ENCODE measurements at regions not wholly inside any gene's neighbourhood (a gene's known extent, or its start where the extent isn't known, plus 50 kb on each side); places are given as distances from the start of the nearest gene placed in this dataset.

- H3K27ac ChIP-seq: no peak overlapping the region
- H3K4me3 ChIP-seq: no peak overlapping the region
- no peak for TF ChIP-seq FOXP2 (optimal IDR thresholded peaks at IDR 0.05; ENCODE audit: control extremely low read depth, extremely low read length, insufficient read depth)
- H3K9me3 ChIP-seq (ENCODE audit: low read depth, low read length): no peaks in the 10 kb centered on the region
- no peaks in the 10 kb centered on the region for H3K36me3 ChIP-seq (ENCODE audit: insufficient read depth, low read length)
- no peak overlapping the region for H3K9ac ChIP-seq (ENCODE audit: insufficient read length)
- no peak for DNase-seq (ENCODE audit: low read depth, low spot score)
These were observed 88.5 kb downstream of the LINGO1 start for GRCh38 chr15:77544162-77544561.

DNA sequence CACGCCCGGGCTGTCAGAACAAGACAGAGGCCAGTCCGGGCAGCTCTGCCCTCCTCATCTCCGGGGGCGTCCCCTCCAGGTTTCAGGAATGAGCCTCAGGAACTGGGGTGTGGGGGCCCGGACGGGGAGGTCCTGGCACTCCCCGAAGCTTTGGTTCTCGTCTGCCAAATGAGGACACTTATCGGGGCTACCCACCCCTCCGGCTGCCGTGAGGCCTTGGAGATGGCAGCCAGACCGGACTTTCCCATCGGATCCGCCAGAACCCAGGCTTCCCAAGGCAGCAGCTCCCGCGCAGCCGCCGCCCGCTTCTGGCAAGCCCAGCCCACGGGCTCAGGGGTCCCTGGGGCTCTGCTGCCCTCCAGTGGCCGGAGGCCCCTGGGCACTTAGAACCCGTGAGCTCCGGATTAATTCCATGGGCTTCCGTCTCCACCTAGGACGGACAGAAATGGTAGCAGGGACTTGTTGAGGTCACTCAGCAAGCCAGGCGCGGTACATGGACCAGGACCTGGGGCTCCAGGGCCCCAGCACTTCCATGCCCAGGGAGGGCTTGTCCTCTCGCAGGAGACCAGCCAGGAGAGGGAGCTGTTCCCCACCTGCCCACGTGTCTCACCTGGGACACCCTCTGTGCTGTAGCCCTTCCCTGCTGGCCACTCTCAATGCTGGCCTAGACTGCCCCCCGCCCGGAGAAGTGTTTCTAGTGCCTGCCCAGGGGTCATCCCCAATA lies 89.4 kb downstream of the LINGO1 start:
- no peak for DNase-seq (ENCODE audit: low read depth, low spot score)
- H3K9ac ChIP-seq (ENCODE audit: insufficient read length): peak overlapping the region; percentile 36
- peak overlapping the region; percentile 66 for H3K4me3 ChIP-seq
- TF ChIP-seq POLR2AphosphoS5 (IDR thresholded peaks at IDR 0.05; ENCODE audit: borderline replicate concordance, low read depth, low read length) (no peak), FOXP2 (optimal IDR thresholded peaks at IDR 0.05; ENCODE audit: control extremely low read depth, extremely low read length, insufficient read depth) (no peak)
- no peaks in the 10 kb centered on the region for H3K9me3 ChIP-seq (ENCODE audit: low read depth, low read length)
- no peaks in the 10 kb centered on the region for H3K36me3 ChIP-seq (ENCODE audit: insufficient read depth, low read length)
- no peak overlapping the region for H3K27ac ChIP-seq

DNA sequence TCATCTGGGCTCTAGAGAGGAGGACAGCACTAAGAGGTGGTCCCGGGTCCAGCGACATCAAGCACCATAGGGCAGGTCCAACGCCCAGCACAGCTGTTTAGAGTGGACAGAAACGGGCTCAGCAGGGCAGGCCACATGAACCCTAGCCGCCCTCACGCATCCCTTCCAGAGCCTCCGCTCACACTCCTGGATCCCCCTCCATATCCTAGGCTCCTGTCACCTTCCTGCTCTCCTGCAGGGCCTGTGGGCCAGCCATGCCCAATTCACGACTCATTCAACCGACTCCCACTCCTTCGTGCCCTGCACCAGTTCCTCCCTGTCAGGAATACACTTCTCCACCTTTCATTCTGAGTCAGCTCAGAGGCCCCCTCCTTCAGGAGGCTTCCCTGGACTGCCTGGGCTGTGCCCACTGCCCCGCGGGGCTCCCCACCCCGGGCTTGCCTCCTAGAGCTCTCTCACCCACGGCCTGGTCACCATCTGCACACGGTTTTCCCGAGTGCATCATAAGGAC lies 90.2 kb downstream of the LINGO1 start:
- DNase-seq (ENCODE audit: low read depth, low spot score): no peak
- TF ChIP-seq EZH2 (IDR thresholded peaks at IDR 0.05): no peak
- TF ChIP-seq FOXP2 (optimal IDR thresholded peaks at IDR 0.05; ENCODE audit: control extremely low read depth, extremely low read length, insufficient read depth): no peak
- no peak for TF ChIP-seq POLR2AphosphoS5 (IDR thresholded peaks at IDR 0.05; ENCODE audit: borderline replicate concordance, low read depth, low read length)
- Histone ChIP-seq H3K9ac (ENCODE audit: insufficient read length) (no peak overlapping the region), H3K36me3 (ENCODE audit: insufficient read depth, low read length) (no peaks in the 10 kb centered on the region), H3K27ac (no peak overlapping the region), H3K4me3 (0 out of 2 replicates have a peak overlapping the region, but pooled peaks have one; percentile 66), H3K9me3 (ENCODE audit: low read depth, low read length) (no peaks in the 10 kb centered on the region)

GRCh38 chr15:77541421-77542181 lies 91.1 kb downstream of the LINGO1 start:
- H3K9ac ChIP-seq (ENCODE audit: insufficient read length): no peak overlapping the region
- TF ChIP-seq EZH2 (IDR thresholded peaks at IDR 0.05) (no peak), POLR2AphosphoS5 (IDR thresholded peaks at IDR 0.05; ENCODE audit: borderline replicate concordance, low read depth, low read length) (no peak), FOXP2 (optimal IDR thresholded peaks at IDR 0.05; ENCODE audit: control extremely low read depth, extremely low read length, insufficient read depth) (no peak)
- H3K27ac ChIP-seq: no peak overlapping the region
- no peak overlapping the region for H3K4me3 ChIP-seq
- DNase-seq (ENCODE audit: low read depth, low spot score): no peak
- no peaks in the 10 kb centered on the region for H3K36me3 ChIP-seq (ENCODE audit: insufficient read depth, low read length)
- no peaks in the 10 kb centered on the region for H3K9me3 ChIP-seq (ENCODE audit: low read depth, low read length)

- TF ChIP-seq POLR2AphosphoS5 (IDR thresholded peaks at IDR 0.05; ENCODE audit: borderline replicate concordance, low read depth, low read length) (no peak), EZH2 (IDR thresholded peaks at IDR 0.05) (no peak), FOXP2 (optimal IDR thresholded peaks at IDR 0.05; ENCODE audit: control extremely low read depth, extremely low read length, insufficient read depth) (no peak)
- H3K9me3 ChIP-seq (ENCODE audit: low read depth, low read length): no peaks in the 10 kb centered on the region
- DNase-seq (ENCODE audit: low read depth, low spot score): no peak
- no peak overlapping the region for H3K9ac ChIP-seq (ENCODE audit: insufficient read length)
- H3K36me3 ChIP-seq (ENCODE audit: insufficient read depth, low read length): no peaks in the 10 kb centered on the region
- H3K27ac ChIP-seq: no peak overlapping the region
- H3K4me3 ChIP-seq: no peak overlapping the region
These were observed 92.2 kb downstream of the LINGO1 start for GRCh38 chr15:77540312-77541060.

DNA sequence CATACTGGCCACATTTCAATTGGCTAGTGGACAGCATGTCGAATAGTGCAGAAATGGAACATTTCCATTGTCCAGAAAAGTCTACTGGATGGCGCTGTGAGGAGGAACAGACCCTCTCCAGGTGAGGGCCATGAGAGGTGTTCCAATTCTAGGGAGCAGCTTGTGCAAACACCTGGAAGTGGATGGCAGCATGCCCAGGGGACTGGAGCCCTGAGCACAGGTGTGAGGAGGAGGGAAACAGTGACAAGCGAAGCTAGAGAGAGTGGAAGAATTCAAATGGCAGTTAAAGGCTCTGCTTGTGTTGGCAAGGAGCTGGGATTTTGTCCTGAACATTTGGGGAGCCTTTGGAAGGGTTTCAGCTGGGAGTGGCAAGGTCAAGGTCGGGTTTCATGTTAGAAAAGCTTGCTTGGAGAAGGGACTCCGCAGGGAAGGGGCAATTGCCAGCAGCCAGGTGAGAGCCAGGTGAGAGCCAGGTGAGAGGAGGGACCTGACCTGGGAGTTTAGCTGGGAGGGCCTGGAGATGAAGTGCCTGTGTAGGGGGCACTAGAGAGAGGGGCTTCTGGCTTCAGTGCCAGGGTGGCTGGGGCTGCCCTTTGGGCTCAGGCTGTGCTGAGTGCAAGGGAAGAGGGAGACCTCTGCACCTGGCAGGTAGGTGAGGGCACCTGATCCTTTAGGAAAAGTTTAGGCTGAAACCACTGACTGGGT lies 93.8 kb downstream of the LINGO1 start:
- no peak overlapping the region for H3K27ac ChIP-seq
- DNase-seq (ENCODE audit: low read depth, low spot score): no peak
- TF ChIP-seq POLR2AphosphoS5 (IDR thresholded peaks at IDR 0.05; ENCODE audit: borderline replicate concordance, low read depth, low read length) (no peak), FOXP2 (optimal IDR thresholded peaks at IDR 0.05; ENCODE audit: control extremely low read depth, extremely low read length, insufficient read depth) (no peak), EZH2 (IDR thresholded peaks at IDR 0.05) (no peak)

GRCh38 chr15:77538027-77538451 lies 94.7 kb downstream of the LINGO1 start:
- no peak overlapping the region for H3K27ac ChIP-seq
- TF ChIP-seq EZH2 (IDR thresholded peaks at IDR 0.05) (no peak), POLR2AphosphoS5 (IDR thresholded peaks at IDR 0.05; ENCODE audit: borderline replicate concordance, low read depth, low read length) (no peak), FOXP2 (optimal IDR thresholded peaks at IDR 0.05; ENCODE audit: control extremely low read depth, extremely low read length, insufficient read depth) (no peak)
- H3K9me3 ChIP-seq (ENCODE audit: low read depth, low read length): no peaks in the 10 kb centered on the region
- H3K9ac ChIP-seq (ENCODE audit: insufficient read length): no peak overlapping the region
- no peak overlapping the region for H3K4me3 ChIP-seq
- no peak for DNase-seq (ENCODE audit: low read depth, low spot score)
- no peaks in the 10 kb centered on the region for H3K36me3 ChIP-seq (ENCODE audit: insufficient read depth, low read length)

More for the DNA sequence above, 93.8 kb downstream of the LINGO1 start:
- Histone ChIP-seq H3K9ac (ENCODE audit: insufficient read length) (no peak overlapping the region), H3K9me3 (ENCODE audit: low read depth, low read length) (no peaks in the 10 kb centered on the region), H3K36me3 (ENCODE audit: insufficient read depth, low read length) (no peaks in the 10 kb centered on the region), H3K4me3 (no peak overlapping the region)
